AG08395 (cell line): ENCODE measurements at regions not wholly inside any gene's neighbourhood (a gene's known extent, or its start where the extent isn't known, plus 50 kb on each side); places are given as distances from the start of the nearest gene placed in this dataset.

Source experiments
- DNase-seq: peaks from one replicate; pipeline ENCODE4 v3.0.0; 2012; ENCODE audit warnings: mixed read lengths, low spot score

DNA sequence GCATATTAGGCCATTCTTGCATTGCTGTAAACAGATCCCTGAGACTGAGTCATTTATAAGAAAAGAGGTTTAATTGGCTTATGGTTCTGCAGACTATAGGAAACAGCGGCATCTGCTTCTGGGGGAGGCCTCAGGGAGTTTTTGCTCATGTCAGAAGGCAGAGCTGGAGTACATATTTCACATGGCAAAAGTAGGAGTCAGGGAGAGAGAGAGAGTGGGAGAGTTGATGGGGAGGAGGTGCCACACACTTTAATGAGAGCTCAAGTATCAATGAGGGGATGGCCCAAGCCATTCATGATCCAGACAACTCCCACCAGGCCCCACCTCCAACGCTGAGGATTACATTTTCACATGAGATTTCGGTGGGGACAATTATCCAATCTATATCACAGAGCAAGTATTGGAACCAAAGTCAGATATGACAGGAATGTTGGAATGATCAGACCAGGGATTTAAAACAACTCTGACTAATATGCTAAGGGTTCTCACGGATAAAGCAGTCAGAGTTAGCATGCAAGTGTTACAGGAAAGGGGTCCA lies 795.3 kb upstream of the CELF2 start:
- no peak for DNase-seq

DNA sequence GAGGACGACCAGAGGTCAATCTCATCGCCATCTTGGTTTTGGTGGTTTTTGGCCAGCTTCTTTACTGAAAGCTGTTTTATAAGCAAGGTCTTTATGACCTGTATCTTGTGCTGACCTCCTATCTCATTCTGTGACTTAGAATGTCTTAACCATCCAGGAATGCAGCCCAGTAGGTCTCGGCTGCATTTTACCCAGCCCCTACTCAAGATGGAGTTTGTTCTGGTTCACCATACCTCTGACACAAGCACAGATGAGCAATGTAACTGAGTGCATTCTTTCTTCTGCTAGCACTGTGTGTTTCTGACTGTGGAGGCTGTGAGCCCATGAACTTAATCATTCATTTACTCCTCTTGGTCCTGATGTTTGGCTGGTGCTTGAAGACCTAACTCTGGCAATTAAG lies 794.5 kb upstream of the CELF2 start:
- no peak for DNase-seq

DNA sequence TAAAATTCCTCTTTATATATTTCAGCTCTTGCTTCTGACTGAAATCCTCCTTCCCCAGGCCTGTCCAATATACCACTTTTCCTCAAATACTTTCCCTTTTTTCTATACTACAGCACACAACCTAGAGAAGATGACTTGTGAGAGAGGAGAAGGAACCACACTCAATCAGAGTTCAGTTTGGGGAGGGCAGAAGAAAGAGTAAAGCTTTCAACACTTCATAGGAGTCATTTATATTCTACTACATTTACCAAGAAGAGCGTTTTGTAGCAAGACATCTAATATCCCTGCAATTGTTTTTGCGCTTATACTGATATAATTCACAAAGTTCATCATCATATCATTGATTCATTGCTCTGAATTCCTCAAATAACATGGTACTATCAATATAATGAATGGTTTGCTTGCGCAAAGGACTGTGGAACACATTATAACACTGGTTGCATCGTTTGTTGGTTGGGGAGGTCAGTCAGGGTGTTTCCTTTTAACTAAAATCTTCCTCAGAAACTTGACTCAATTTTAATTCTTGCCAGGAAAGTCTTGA lies 792.5 kb upstream of the CELF2 start:
- no peak for DNase-seq

DNA sequence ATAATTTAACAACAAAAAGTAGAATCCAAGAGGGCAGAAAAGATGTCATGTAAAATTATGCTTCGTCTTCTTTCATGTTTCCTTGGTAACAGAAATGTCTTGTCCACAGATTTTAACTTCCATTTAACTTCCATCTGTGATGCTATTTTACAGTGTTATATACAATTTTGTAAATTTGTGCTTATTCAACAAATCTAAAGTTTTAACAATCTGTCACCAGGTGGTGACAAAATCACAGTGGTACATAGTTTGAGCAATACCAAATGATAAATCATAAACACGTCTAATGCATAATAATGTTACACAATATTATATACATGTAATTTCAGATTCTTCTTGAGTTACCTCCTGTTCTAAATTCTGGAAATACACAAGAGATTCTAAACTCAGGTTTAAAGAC lies 784.4 kb upstream of the CELF2 start:
- no peak for DNase-seq

DNA sequence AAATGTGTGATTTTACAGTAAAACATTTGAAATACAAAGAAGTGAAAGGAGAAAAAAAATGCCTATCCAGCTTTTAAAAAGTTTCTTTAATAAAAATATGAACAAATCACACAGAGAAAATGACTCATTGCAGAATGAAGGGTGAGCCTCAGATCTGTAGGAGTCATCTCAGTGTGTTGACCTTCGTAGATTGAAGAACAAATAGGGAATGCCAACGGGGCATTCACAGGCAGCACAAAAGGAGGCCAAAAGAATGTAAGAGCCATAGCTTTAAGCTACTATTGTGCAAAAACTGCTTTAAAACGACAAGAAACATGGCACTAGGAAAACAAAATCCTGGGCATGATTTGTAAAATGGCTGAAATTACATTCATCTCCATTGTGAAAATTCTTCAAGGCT lies 782.7 kb upstream of the CELF2 start:
- no peak for DNase-seq

DNA sequence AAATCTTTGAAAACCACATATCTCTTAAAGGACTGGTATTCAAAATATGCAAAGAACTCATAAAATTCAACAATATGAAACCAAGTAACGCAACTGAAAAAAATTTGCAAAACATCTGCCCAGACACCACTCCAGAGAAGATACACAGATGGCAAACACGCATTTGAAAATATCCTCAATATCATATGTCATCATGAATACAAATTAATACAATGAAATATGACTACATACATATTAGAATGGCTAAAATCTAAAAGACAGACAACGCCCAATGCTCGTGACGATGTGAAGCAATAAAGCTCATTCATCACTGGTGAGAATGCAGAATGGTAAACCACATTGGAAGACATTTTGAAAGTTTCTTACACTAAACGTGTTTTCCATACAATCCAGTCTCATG lies 770.1 kb upstream of the CELF2 start:
- DNase-seq, result no peak

DNA sequence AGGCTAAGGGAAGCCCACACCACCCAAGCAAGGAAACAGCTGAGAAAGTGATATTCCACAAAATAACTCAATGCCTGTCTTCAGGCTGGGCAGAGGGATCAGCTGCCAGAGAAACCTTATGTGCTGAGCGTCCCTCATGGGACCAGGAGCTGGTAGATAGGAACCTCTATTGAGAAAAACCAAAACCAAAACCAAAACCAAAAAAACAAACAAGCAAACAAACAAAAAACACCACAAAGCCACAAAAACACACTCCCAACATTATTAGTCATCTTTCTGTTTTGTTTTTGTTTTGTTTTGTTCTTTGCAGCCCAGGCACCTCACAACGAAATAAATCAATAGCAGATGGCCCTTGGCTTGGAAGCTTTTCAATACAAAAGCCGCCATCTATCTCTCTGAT lies 760.8 kb upstream of the CELF2 start:
- DNase-seq, result no peak

DNA sequence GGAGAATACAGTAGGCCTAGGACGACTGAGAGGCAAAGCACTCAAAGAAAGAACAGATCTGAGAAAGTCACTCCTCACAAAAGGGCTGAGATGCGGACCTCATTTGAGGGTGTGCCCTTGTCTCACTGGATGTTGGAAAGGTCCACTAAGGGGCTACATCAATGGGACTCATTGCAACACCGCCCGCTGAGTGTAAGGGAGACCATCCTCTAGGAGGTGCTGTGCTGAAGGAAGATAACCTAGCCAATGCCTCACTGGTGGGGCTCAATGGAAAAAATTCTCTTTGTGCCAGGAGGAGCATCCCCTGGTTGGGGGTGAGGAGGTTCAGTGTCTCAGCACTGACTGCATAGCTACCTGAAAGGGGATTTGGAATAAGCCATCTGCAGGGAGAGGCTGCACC lies 758.7 kb upstream of the CELF2 start:
- DNase-seq, result no peak

DNA sequence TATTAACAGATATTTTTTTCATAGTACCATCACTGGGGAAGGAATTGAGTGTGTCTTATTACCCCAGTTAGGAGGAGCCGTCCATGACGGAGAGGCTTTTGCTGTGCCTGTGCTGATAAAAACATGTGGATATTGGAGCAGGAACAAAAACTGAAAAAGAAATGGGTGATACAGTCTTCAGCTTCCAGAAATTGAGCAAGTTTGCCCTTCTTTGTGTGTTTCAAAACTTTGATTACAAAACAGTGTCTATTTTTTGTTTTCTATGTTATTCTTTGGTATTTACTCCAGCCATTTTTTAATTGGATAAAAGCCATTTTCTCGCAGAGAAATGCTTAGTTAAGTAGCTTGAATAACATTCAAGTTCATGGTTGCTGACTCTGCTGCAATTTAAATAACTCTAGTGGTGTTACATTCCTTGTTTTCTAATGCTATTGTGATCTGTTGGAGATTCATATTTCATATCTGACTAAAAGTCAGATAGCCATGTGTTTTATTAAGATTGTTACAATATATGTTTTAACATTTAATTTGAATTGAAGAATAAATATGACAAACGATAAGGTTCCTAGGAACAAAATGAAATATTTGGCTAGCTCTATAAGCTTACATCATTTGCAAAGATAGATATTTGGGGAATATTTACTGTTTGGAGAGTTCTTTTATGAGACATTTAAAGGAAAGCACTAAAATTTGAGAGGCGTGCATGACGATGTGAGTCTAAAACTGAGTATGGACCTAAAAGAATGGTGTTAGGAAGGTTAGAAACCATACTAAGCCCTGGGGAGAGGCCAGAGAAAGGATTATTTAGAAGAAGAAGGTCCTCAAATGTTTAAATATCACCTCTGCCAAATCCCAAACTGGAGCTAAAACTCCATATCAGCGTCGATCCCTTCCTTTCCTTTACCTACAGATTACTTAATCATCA lies 747.3 kb upstream of the CELF2 start:
- no peak for DNase-seq

DNA sequence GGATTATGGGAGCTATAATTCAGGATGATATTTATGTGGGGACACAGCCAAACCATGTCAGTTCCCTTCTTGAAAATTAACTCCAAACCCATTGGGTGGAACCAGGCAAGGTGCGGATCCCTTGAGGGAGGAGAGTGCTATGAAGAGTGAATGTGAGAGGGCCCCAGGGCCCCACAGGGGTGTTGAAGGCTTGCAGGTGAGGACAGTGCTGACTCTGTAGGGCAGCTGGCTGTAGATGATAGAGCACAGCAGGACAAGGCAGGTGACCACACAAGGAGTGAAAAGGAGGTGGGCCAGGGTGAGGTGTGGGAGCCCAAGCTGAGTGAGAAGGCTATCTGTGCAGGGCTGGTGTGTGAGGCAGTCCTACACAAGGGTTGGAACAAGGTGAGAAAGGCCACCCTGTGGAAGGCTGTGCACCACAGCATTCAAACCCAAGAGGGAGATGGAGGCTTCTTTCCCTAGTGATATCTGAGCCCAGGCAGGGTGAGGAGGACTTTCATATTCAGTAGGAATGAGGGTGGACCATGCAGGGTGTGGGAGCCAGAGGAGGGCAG lies 746.0 kb upstream of the CELF2 start:
- no peak for DNase-seq

DNA sequence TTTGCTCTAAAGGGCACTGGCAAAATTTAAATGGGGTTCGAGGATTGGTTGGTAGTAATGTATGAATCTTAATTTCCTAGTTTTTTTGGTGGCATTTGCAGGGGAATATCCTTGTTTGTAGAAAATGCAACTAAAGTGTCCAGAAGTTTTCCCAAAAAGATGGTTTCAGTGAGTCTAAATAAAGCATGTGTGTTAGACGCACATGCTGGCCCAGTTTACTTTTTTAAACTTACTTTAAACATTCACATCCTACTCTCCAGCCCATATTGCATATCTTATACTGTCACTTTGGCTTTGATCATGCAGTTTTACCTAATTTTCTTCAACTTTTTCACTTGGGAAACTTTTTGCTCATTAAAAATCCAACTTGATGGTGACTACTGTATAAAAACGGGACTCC lies 744.0 kb upstream of the CELF2 start:
- no peak for DNase-seq

DNA sequence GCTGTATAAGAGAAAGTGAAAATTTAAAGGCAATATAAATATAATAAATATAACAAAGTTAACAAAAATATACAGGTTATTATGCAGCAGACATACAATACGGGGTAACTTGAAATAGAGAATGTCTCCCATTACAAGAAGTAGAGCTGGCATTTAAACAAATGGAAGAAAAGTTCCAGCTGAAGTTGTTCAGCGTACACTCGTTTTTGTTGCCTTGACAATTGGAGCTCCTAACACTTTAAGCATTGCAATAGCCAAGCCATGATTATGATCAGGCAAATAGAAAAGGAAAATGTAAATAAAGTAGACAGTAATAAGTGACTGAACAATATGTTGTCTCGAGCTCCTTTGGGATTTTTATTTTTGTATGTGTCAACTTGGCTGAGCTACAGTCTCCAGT lies 737.8 kb upstream of the CELF2 start:
- DNase-seq, result no peak

DNA sequence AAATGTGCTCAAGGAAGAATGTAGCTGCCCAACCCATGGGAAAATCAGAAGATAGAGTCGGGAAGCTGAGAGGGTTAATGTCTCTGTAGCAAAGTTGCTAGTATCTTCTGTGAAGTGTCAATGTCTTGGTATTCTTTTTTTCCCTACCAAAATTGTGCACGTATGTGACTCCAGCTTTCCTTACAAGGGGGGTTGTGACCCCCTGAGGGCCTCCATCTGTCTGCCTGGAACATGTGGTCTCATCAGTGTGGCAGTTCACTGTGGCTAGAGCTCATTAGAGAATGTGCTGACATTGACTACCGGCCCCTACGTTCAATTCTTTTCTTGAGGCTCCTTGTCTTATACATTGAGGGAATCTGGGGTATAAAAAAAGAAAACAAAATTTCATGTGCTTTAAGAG lies 725.2 kb upstream of the CELF2 start:
- DNase-seq, result no peak

DNA sequence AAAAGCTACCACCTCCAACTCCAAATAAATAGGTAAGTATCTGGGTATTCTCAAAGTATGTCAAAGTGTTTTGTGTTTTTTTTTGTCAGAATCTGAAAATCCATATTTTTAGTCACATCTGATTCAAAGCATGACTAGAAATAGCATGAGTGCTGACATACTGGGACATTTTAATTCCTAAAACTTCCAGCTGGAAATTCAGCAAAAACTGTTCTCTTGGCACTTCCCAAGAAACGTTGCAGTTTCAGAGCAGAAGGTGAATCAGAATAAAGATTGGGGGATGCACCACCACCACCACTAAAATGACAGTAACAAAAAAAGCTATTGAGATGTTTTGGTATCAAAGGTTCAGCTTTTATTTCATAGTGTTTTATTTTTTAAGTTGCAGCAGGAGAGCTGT lies 724.6 kb upstream of the CELF2 start:
- no peak for DNase-seq

DNA sequence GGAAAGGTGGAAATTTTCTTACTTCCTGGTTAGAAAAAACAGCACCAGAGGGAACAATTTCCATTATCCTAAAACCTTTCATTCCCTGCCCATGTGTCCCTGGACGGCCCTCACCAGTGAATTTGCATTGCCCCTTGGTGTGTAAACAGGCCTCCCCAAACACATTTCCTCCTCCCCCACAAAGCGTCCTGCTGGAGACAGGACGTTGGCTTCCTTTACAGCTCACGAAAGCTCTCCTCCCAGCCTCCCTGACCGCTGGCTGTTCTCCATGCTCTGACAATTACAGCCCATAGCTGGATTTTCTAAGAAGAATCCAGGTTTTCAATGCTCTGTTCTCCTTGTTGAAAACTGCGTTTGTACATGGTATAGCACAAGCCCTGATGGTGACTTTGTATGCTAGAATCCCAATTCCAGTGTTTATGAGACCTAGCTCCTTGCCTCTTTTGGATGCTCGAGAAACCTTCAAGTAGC lies 724.2 kb upstream of the CELF2 start:
- DNase-seq, result no peak

DNA sequence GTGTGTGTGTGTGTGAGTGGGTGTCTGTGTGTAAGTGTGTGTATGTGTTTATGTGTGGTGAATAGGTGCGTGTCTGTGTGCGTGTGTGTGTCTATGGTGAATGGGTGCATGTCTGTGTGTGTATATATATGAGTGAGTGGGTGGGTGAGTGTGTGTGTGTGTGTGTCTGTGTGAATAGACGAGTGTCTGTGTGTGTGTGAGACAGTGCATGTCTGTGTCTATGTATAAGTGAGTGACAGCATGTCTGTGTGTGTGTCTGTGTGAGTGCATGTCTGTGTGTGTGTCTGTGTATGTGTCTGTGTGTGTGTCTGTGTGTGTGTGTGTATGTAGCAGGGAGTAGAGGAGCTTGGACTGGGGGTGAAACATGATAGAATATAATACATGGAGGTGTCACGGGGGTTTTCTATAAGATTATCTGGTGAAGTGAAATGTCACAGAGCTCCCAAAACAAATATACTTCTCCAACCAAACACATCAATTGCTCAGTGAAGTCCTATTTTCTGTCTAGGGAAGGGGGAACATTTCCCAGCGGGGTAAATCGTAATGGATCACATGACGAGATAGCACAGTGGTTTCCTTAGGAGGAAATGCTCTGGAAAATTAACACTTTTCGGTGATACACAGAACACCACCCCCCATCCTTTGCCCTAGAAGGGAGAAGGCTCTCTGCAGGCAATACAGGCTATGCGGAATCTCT lies 723.3 kb upstream of the CELF2 start:
- DNase-seq, result no peak

DNA sequence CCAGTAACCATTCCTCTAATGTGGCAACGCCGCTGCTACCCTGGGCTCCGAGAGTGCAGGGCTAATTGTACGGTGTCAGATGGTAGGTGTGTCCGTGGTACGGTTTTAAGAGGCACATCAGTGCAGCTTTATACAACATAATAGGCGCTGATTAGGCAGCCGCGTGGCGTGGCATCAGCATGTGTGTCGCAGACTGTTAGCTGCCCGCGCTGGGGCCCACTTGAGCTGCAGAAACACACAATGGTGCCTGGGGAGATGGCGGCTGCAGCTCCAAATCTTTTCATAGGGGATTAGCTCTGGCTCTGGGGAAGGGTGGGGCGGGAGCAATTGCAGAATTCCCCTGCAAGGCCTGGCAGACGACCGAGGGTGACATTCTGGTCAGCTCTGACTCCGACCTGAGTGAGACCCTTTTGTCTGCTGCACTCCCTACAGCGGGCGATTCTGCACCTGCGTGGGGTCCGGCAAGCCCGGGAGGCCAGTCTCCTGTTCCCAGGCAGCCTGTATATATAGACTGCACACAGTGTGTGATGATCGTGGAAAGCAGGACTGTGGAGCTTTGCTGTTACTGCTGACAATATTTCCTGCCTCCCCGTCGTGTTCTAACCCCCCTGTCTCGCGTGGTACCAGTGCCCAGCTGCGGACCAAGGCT lies 722.7 kb upstream of the CELF2 start:
- DNase-seq, result no peak

DNA sequence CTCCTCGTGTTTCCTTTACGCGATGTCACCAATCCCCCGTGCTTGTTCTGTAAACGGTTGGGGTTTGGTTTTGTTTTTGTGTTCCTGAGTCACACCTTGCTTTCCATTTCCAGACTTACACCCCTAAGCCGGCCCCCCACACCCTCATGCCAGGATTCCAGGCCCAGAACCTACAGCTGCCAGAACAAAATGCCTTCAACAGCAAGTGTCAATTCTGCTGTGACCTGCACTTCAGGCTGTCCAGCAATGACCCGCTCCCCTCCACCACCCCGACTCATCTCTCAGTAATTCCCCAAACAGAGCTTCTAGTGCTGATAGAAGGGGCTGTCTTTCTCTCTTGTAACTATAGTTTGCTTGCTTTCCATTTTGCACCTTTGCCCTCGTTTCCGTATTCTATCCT lies 722.1 kb upstream of the CELF2 start:
- no peak for DNase-seq

DNA sequence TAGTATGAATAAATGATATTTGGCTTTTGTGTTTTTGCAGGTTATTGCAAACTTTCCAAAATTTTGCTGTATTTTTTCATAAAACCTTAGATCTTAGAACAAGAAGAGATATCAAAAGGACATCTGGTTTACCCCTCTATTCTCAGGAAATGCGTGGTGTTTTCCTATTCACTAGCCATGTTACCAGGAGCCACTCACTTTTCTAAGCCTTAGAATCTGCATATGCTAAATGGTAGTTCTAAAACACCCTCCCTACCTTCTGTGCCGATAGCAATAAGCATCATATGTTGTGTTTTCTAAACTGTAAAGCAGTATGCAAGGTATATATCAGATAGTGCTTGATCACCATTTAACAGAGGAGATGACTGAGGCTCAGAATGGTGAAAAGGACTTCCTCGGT lies 715.0 kb upstream of the CELF2 start:
- DNase-seq, result no peak

DNA sequence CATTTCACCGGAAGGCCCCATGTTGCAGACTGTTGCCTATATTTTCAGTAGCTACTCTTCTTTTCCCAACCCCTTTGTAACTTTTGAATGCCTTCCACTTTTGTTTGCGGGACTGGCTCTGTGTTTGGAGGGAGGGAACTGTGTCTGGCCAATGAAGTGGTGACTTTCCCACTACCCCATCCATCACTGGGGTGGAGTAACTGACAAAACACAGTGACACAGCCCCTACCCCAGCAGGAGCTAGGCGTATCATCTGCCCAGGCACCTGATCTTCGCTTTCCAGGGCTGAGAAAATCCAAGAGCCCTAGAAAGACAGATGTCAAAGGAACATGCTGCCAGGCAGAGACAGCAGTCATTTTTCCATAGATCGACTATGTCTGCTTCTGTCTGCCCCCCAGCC lies 710.6 kb upstream of the CELF2 start:
- DNase-seq, result no peak

DNA sequence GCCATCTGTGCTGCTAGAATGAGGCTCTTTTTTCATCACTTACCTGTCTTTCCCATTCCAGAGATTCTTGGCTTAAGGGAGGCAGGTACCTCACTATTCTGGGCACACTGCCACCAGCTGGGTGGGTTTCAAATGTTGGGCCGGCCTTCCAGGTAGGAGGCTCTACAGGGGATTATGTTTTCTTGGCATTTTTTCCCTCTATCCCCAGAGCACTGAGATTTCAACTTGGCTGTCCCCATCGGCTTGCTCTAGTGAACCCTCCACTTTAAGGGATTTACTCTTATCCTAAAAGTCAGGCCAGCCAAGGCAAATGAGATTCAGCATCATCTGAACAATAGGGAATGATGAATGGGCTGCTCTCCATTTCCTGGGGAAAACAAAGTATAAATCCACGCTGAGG lies 710.1 kb upstream of the CELF2 start:
- no peak for DNase-seq

DNA sequence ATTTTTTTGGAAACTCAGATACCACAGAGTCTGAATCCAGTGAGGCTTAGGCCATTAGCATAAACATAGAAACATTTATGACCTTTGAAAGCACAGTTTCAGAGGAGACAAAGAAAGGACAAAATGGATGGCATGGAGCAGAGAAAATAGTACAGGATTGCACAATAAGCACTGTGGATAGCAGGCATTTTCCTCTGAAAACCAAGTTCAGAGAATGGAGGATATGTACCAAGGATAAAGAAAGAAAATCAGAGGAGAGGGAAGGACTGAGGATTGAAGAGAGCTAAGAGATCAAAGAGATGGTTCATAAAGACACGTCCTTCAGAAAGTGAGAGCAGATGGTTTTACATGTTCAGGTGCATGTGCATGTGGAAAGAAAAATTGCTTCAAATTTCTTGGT lies 707.2 kb upstream of the CELF2 start:
- no peak for DNase-seq
